H9 (cell line): ENCODE measurements at regions not wholly inside any gene's neighbourhood (a gene's known extent, or its start where the extent isn't known, plus 50 kb on each side); places are given as distances from the start of the nearest gene placed in this dataset.

Source experiments
- DNase-seq: peaks from one replicate; pipeline ENCODE4 v3.0.0-alpha.2; 2017
- H2AFZ ChIP-seq: one replicate; pipeline ENCODE4 v1.6.1; 2013; ENCODE audit warnings: mild to moderate bottlenecking, low read length, control low read depth, moderate library complexity
- H2AK5ac ChIP-seq: 2 replicates; pipeline ENCODE4 v1.6.1; 2013; ENCODE audit warnings: low read length, control low read depth, mixed read lengths; ENCODE audit not compliant: insufficient read length
- H2BK120ac ChIP-seq: one replicate; pipeline ENCODE4 v1.6.1; 2013; ENCODE audit warnings: low read depth, mild to moderate bottlenecking, low read length, control low read depth, inconsistent platforms; ENCODE audit not compliant: poor library complexity, severe bottlenecking
- H2BK12ac ChIP-seq: 2 replicates; pipeline ENCODE4 v1.6.1; 2013; ENCODE audit warnings: low read length, control low read depth, mixed read lengths, low read depth; ENCODE audit not compliant: insufficient read length
- H2BK15ac ChIP-seq: 2 replicates; pipeline ENCODE4 v1.6.1; 2013; ENCODE audit warnings: low read depth, low read length, control low read depth
- H2BK20ac ChIP-seq: one replicate; pipeline ENCODE4 v1.6.1; 2013; ENCODE audit warnings: low read depth, mild to moderate bottlenecking, low read length, control low read depth, inconsistent platforms; ENCODE audit not compliant: poor library complexity, severe bottlenecking
- H2BK5ac ChIP-seq: 2 replicates; pipeline ENCODE4 v1.6.1; 2013; ENCODE audit warnings: low read length, control low read depth, mixed read lengths; ENCODE audit not compliant: insufficient read length
- H3K14ac ChIP-seq: 2 replicates; pipeline ENCODE4 v1.6.1; 2013; ENCODE audit warnings: low read length, control low read depth; ENCODE audit not compliant: insufficient read depth
- H3K18ac ChIP-seq: 2 replicates; pipeline ENCODE4 v1.6.1; 2013; ENCODE audit warnings: low read depth, mild to moderate bottlenecking, mixed read lengths, low read length, control low read depth; ENCODE audit not compliant: insufficient read length
- H3K23ac ChIP-seq: 2 replicates; pipeline ENCODE4 v1.6.1; 2013; ENCODE audit warnings: low read length, control low read depth, mixed read lengths, low read depth; ENCODE audit not compliant: insufficient read length
- H3K23me2 ChIP-seq: 2 replicates; pipeline ENCODE4 v1.6.1; 2013; ENCODE audit warnings: low read depth, mild to moderate bottlenecking, mixed read lengths, low read length, control low read depth; ENCODE audit not compliant: insufficient read length, poor library complexity, severe bottlenecking
- H3K27ac ChIP-seq: 2 replicates; pipeline ENCODE4 v1.5.1; 2013; ENCODE audit warnings: low read length, control low read depth, mixed read lengths, low read depth; ENCODE audit not compliant: insufficient read length
- H3K27me3 ChIP-seq: 2 replicates; pipeline ENCODE4 v1.6.1; 2013; ENCODE audit warnings: low read length, control low read depth, inconsistent platforms; ENCODE audit not compliant: insufficient read depth
- H3K4ac ChIP-seq: 2 replicates; pipeline ENCODE4 v1.6.1; 2013; ENCODE audit warnings: low read depth, mild to moderate bottlenecking, control low read depth, inconsistent platforms, low read length, moderate library complexity
- H3K4me1 ChIP-seq: 2 replicates; pipeline ENCODE4 v1.6.1; 2013; ENCODE audit warnings: low read length, control low read depth, inconsistent platforms; ENCODE audit not compliant: insufficient read depth
- H3K4me2 ChIP-seq: 2 replicates; pipeline ENCODE4 v1.6.1; 2013; ENCODE audit warnings: low read length, control low read depth, mixed read lengths; ENCODE audit not compliant: insufficient read length, insufficient read depth
- H3K56ac ChIP-seq: 2 replicates; pipeline ENCODE4 v1.6.1; 2013; ENCODE audit warnings: low read depth, mild to moderate bottlenecking, mixed read lengths, low read length, control low read depth; ENCODE audit not compliant: insufficient read length
- H3K79me1 ChIP-seq: 2 replicates; pipeline ENCODE4 v1.6.1; 2013; ENCODE audit warnings: low read depth, mild to moderate bottlenecking, moderate library complexity, low read length, control low read depth, inconsistent platforms; ENCODE audit not compliant: insufficient read depth, poor library complexity, severe bottlenecking
- H3K79me2 ChIP-seq: 2 replicates; pipeline ENCODE4 v1.6.1; 2013; ENCODE audit warnings: low read length, control low read depth, inconsistent platforms; ENCODE audit not compliant: insufficient read depth
- H3K9ac ChIP-seq: 2 replicates; pipeline ENCODE4 v1.6.1; 2013; ENCODE audit warnings: low read length, control low read depth, mixed read lengths; ENCODE audit not compliant: insufficient read length; ENCODE audit errors: extremely low read depth
- H3K9me3 ChIP-seq: one replicate; pipeline ENCODE4 v1.6.1; 2013; ENCODE audit warnings: low read depth, low read length, inconsistent platforms; ENCODE audit not compliant: control insufficient read depth
- H3T11ph ChIP-seq: one replicate; pipeline ENCODE4 v1.6.1; 2013; ENCODE audit warnings: mild to moderate bottlenecking, low read length, control low read depth, inconsistent platforms
- H4K20me1 ChIP-seq: one replicate; pipeline ENCODE4 v1.6.1; 2013; ENCODE audit not compliant: control insufficient read depth, insufficient read length, insufficient read depth
- H4K5ac ChIP-seq: 2 replicates; pipeline ENCODE4 v1.6.1; 2013; ENCODE audit warnings: low read depth, mild to moderate bottlenecking, mixed read lengths, low read length, control low read depth; ENCODE audit not compliant: insufficient read length
- H4K8ac ChIP-seq: replicated peaks from 2 replicates; pipeline ENCODE4 v1.6.1; 2013; ENCODE audit warnings: low read length, control low read depth, mixed read lengths, low read depth; ENCODE audit not compliant: insufficient read length
- H4K91ac ChIP-seq: 2 replicates; pipeline ENCODE4 v1.6.1; 2013; ENCODE audit warnings: low read depth, mild to moderate bottlenecking, moderate library complexity, mixed read lengths, low read length, control low read depth; ENCODE audit not compliant: insufficient read length
- H3K27ac Mint-ChIP-seq, 3 experiments: 2 replicates in 2 of 3; 3 replicates in 1 of 3; pipeline ENCODE4 v1.8.0; 2020 to 2021; ENCODE audit warnings: mixed read lengths in 3 of 3, mild to moderate bottlenecking in 1 of 3, moderate library complexity in 1 of 3
- H3K27me3 Mint-ChIP-seq: 2 replicates; pipeline ENCODE4 v1.8.0; 2021; ENCODE audit warnings: low read depth, mild to moderate bottlenecking, moderate library complexity, mixed read lengths
- H3K36me3 Mint-ChIP-seq, 3 experiments: 2 replicates in 2 of 3; 3 replicates in 1 of 3; pipeline ENCODE4 v1.8.0; 2020 to 2021; ENCODE audit warnings: low read depth in 3 of 3, mixed read lengths in 3 of 3; ENCODE audit not compliant: insufficient read depth in 1 of 3
- H3K4me1 Mint-ChIP-seq, 2 experiments: 2 replicates each; pipeline ENCODE4 v1.8.0; 2020; ENCODE audit warnings: mixed read lengths in 2 of 2
- H3K4me3 Mint-ChIP-seq, 2 experiments: 2 replicates in 1 of 2; 3 replicates in 1 of 2; pipeline ENCODE4 v1.8.0; 2020 to 2021; ENCODE audit warnings: mild to moderate bottlenecking in 2 of 2, mixed read lengths in 2 of 2, moderate library complexity in 1 of 2
- H3K9me3 Mint-ChIP-seq, 2 experiments: 2 replicates in 1 of 2; 3 replicates in 1 of 2; pipeline ENCODE4 v1.8.0; 2020; ENCODE audit warnings: mild to moderate bottlenecking in 2 of 2, mixed read lengths in 2 of 2, moderate library complexity in 1 of 2
- TF ChIP-seq, protein P1 (sequence below): fragments of 200-600 bp; sonication (generic); conservative IDR thresholded peaks from 3 replicates; pipeline ENCODE4 v1.8.0; 2021; ENCODE audit warnings: antibody characterized with exemption, mild to moderate bottlenecking

DNA sequence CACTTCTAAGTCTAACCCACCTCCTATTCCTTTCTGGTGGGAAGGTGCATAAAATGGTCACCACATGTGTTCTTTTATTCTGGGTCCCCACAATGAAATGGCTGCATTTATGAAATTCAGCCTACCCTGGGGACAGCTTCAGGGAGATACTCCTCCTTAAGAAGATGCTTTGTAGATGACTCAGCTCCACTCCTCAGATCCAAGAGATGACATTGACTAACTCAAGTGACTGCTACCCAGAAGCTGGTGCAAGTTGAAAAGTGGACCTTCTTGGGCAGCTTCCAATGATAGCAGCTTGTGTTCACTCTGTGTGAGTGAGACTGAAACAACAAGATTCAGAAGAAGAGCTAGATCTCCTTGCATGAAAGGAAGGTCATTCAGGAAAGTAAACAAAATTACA is 113.4 kb downstream of the SCP2D1 start:
- H3K4me2 ChIP-seq: no peak overlapping the region
- no peak overlapping the region for H3K9ac ChIP-seq
- H4K91ac ChIP-seq: no peak overlapping the region
- H3K79me1 ChIP-seq: no peaks in the 10 kb centered on the region
- H3T11ph ChIP-seq: no peak overlapping the region
- H3K27me3 Mint-ChIP-seq: no peaks in the 10 kb centered on the region; the same call in 1 of the 2 replicates
- no peak overlapping the region for H2AFZ ChIP-seq
- H3K14ac ChIP-seq: no peak overlapping the region
- H3K36me3 Mint-ChIP-seq: no peaks in the 10 kb centered on the region
- H3K27ac ChIP-seq: no peak overlapping the region
- H2BK15ac ChIP-seq: no peak overlapping the region
- H3K23ac ChIP-seq: no peak overlapping the region
- no peak overlapping the region for H3K4ac ChIP-seq
- no peaks in the 10 kb centered on the region for H3K79me2 ChIP-seq
- TF ChIP-seq, protein P1, sequence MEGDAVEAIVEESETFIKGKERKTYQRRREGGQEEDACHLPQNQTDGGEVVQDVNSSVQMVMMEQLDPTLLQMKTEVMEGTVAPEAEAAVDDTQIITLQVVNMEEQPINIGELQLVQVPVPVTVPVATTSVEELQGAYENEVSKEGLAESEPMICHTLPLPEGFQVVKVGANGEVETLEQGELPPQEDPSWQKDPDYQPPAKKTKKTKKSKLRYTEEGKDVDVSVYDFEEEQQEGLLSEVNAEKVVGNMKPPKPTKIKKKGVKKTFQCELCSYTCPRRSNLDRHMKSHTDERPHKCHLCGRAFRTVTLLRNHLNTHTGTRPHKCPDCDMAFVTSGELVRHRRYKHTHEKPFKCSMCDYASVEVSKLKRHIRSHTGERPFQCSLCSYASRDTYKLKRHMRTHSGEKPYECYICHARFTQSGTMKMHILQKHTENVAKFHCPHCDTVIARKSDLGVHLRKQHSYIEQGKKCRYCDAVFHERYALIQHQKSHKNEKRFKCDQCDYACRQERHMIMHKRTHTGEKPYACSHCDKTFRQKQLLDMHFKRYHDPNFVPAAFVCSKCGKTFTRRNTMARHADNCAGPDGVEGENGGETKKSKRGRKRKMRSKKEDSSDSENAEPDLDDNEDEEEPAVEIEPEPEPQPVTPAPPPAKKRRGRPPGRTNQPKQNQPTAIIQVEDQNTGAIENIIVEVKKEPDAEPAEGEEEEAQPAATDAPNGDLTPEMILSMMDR: no peak
- H3K18ac ChIP-seq: no peak overlapping the region
- H3K27ac Mint-ChIP-seq: no peak overlapping the region
- no peaks in the 10 kb centered on the region for H3K4me1 Mint-ChIP-seq
- H2BK5ac ChIP-seq: no peak overlapping the region
- no peak overlapping the region for H4K5ac ChIP-seq
- H3K9me3 Mint-ChIP-seq: no peaks in the 10 kb centered on the region
- no peak overlapping the region for H2BK120ac ChIP-seq
- no peak overlapping the region for H3K4me3 Mint-ChIP-seq
- H4K20me1 ChIP-seq: no peaks in the 10 kb centered on the region
- no peak overlapping the region for H2BK20ac ChIP-seq
- no peak overlapping the region for H4K8ac ChIP-seq
- no peak for DNase-seq
- H3K56ac ChIP-seq: no peak overlapping the region
- no peaks in the 10 kb centered on the region for H3K27me3 ChIP-seq
- H3K4me1 ChIP-seq: no peaks in the 10 kb centered on the region
- H3K9me3 ChIP-seq: no peaks in the 10 kb centered on the region
- H2BK12ac ChIP-seq: no peak overlapping the region
- no peaks in the 10 kb centered on the region for H3K23me2 ChIP-seq
- no peak overlapping the region for H2AK5ac ChIP-seq
